ENCODE measurements at regions not wholly inside any gene's neighbourhood (a gene's known extent, or its start where the extent isn't known, plus 50 kb on each side); places are given as distances from the start of the nearest gene placed in this dataset.

GRCh38 chr6:11426571-11426970 lies 111.0 kb upstream of the TMEM170B start:
- H3K4me1 ChIP-seq (ENCODE audit: insufficient read depth, low read length): peaks cover 6% of the 10 kb centered on the region
- DNase-seq: no peak
- Mint-ChIP-seq H3K4me3 (no peak overlapping the region), H3K36me3 (ENCODE audit: low read depth) (no peaks in the 10 kb centered on the region), H3K27me3 (no peaks in the 10 kb centered on the region), H3K4me1 (ENCODE audit: low read depth) (peaks cover 15% of the 10 kb centered on the region), H3K27ac (no peak overlapping the region), H3K9me3 (no peaks in the 10 kb centered on the region)
- H3K9me3 ChIP-seq (ENCODE audit: control insufficient read depth in 1 of 2, insufficient read depth in 1 of 2, low read length in 2 of 2): no peaks in the 10 kb centered on the region
- ChIA-PET CTCF (no interaction called here), POLR2A (no interaction called here)
- intact Hi-C loops (cut with DNase I, micrococcal nuclease): no loop called here
- no peaks in the 10 kb centered on the region for H3K36me3 ChIP-seq (ENCODE audit: insufficient read depth, low read length)
- H3K4me3 ChIP-seq (ENCODE audit: low read length): no peak overlapping the region
- no peak for ATAC-seq (ENCODE audit: poor library complexity)
- no peak for TF ChIP-seq CTCF (IDR thresholded peaks at IDR 0.05)
- no peak overlapping the region for H3K27ac ChIP-seq (ENCODE audit: low read depth in 1 of 2, low read length in 2 of 2)
- H3K27me3 ChIP-seq (ENCODE audit: control insufficient read depth in 1 of 2, insufficient read depth in 2 of 2, low read length in 2 of 2): no peaks in the 10 kb centered on the region

- H3K4me1 Mint-ChIP-seq (ENCODE audit: low read depth): peaks cover 15% of the 10 kb centered on the region
- H3K9me3 Mint-ChIP-seq: no peaks in the 10 kb centered on the region
- Histone ChIP-seq H3K9me3 (ENCODE audit: control insufficient read depth in 1 of 2, insufficient read depth in 1 of 2, low read length in 2 of 2) (no peaks in the 10 kb centered on the region), H3K27me3 (ENCODE audit: control insufficient read depth in 1 of 2, insufficient read depth in 2 of 2, low read length in 2 of 2) (no peaks in the 10 kb centered on the region), H3K4me1 (ENCODE audit: insufficient read depth, low read length) (peaks cover 6% of the 10 kb centered on the region), H3K27ac (ENCODE audit: low read depth in 1 of 2, low read length in 2 of 2) (no peak overlapping the region), H3K36me3 (ENCODE audit: insufficient read depth, low read length) (no peaks in the 10 kb centered on the region), H3K4me3 (ENCODE audit: low read length) (no peak overlapping the region)
- no peak for ATAC-seq (ENCODE audit: poor library complexity)
- no peak overlapping the region for H3K27ac Mint-ChIP-seq
- intact Hi-C loops (cut with DNase I, micrococcal nuclease): no loop called here
- no peaks in the 10 kb centered on the region for H3K27me3 Mint-ChIP-seq
- no peak for TF ChIP-seq CTCF (IDR thresholded peaks at IDR 0.05)
- CTCF ChIA-PET: no interaction called here
- no peak overlapping the region for H3K4me3 Mint-ChIP-seq
- POLR2A ChIA-PET: no interaction called here
- DNase-seq: no peak
- no peaks in the 10 kb centered on the region for H3K36me3 Mint-ChIP-seq (ENCODE audit: low read depth)
These were observed 111.7 kb upstream of the TMEM170B start for GRCh38 chr6:11425876-11426275.

GRCh38 chr6:11425431-11425871 lies 112.1 kb upstream of the TMEM170B start:
- Mint-ChIP-seq H3K4me3 (no peak overlapping the region), H3K9me3 (no peaks in the 10 kb centered on the region), H3K36me3 (ENCODE audit: low read depth) (no peaks in the 10 kb centered on the region), H3K4me1 (ENCODE audit: low read depth) (peaks cover 15% of the 10 kb centered on the region), H3K27me3 (no peaks in the 10 kb centered on the region), H3K27ac (no peak overlapping the region)
- intact Hi-C loops (cut with DNase I, micrococcal nuclease): no loop called here
- H3K27ac ChIP-seq (ENCODE audit: low read depth in 1 of 2, low read length in 2 of 2): no peak overlapping the region
- no peak for TF ChIP-seq CTCF (IDR thresholded peaks at IDR 0.05)
- POLR2A ChIA-PET: no interaction called here
- H3K4me1 ChIP-seq (ENCODE audit: insufficient read depth, low read length): peaks cover 6% of the 10 kb centered on the region
- H3K36me3 ChIP-seq (ENCODE audit: insufficient read depth, low read length): no peaks in the 10 kb centered on the region
- H3K4me3 ChIP-seq (ENCODE audit: low read length): no peak overlapping the region
- no peak for ATAC-seq (ENCODE audit: poor library complexity)
- no peak for DNase-seq
- H3K27me3 ChIP-seq (ENCODE audit: control insufficient read depth in 1 of 2, insufficient read depth in 2 of 2, low read length in 2 of 2): no peaks in the 10 kb centered on the region
- H3K9me3 ChIP-seq (ENCODE audit: control insufficient read depth in 1 of 2, insufficient read depth in 1 of 2, low read length in 2 of 2): no peaks in the 10 kb centered on the region
- CTCF ChIA-PET: no interaction called here
